Neutrophil (primary cell): ENCODE measurements at regions not wholly inside any gene's neighbourhood (a gene's known extent, or its start where the extent isn't known, plus 50 kb on each side); places are given as distances from the start of the nearest gene placed in this dataset.

Source experiments
- H3K27ac ChIP-seq: fragments of 200-600 bp; sonication (generic); 2 replicates; pipeline ENCODE4 v1.5.1; 2016; ENCODE audit warnings: mild to moderate bottlenecking, moderate library complexity
- H3K27me3 ChIP-seq: fragments of 200-600 bp; sonication (generic); 2 replicates; pipeline ENCODE4 v1.6.0; 2016; ENCODE audit warnings: mild to moderate bottlenecking
- H3K36me3 ChIP-seq: fragments of 200-600 bp; sonication (generic); 2 replicates; pipeline ENCODE4 v1.5.1; 2017
- H3K4me1 ChIP-seq, 2 experiments: fragments of 200-600 bp in 1 of 2; sonication (generic) in 1 of 2; 1 replicate in 1 of 2; 2 replicates in 1 of 2; pipeline versions ENCODE4 v1.5.1 to v1.6.1; 2013 to 2016; ENCODE audit warnings: low read depth in 1 of 2, low read length in 1 of 2, mild to moderate bottlenecking in 1 of 2, moderate library complexity in 1 of 2; ENCODE audit not compliant: control insufficient read depth in 1 of 2, insufficient read depth in 1 of 2
- H3K4me3 ChIP-seq, 2 experiments: fragments of 200-600 bp in 1 of 2; sonication (generic) in 1 of 2; 1 replicate in 1 of 2; 2 replicates in 1 of 2; pipeline ENCODE4 v1.5.1; 2013 to 2016; ENCODE audit warnings: low read depth in 1 of 2, low read length in 1 of 2, mild to moderate bottlenecking in 1 of 2, moderate library complexity in 1 of 2
- H3K9me3 ChIP-seq: fragments of 200-600 bp; sonication (generic); 2 replicates; pipeline ENCODE4 v1.5.1; 2016
- TF ChIP-seq, protein P1 (sequence below): fragments of 200-600 bp; sonication (generic); IDR thresholded peaks from 2 replicates; pipeline ENCODE4 v1.5.1; 2016; ENCODE audit warnings: antibody characterized with exemption

DNA sequence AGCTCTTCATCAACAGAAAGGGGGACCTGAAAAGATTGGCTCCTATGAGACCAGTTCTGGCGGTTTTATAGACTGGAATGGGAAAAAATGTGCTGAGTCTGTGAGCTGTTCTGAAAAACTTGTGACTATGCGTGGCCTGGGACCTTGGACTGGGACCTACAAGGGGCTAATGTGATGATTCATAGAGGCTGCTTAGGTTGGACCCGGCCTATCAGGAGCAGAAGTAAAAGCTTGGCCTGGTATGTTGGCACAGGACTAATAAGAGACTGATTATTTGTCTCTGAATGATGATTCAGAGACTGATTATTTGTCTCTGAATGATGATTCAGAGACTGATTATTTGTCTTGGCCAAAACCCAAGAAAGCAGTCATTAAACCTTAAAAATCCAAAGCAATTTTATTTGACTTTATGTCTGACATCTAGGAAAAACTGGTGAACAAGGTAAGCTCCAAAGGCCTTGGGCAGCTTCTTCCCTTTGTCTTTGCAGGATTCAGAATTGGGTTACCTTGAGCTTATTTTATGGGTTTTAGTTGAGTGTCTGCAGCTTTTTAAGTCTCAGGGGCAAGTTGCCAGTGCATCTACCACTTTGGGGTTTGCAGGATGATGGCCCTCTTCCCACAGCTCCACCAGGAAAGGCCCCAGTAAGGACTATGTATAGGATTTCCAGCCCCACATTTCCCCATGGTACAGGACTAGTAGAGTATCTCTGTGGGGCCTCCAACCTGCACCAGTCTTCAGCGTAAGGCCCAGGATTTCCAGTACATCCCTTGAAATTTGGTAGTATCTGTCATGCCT, 390.3 kb downstream of the KDM5D start:
- H3K27me3 ChIP-seq, result no peaks in the 10 kb centered on the region
- H3K9me3 ChIP-seq, result no peaks in the 10 kb centered on the region
- H3K27ac ChIP-seq, result no peak overlapping the region
- no peak overlapping the region for H3K4me3 ChIP-seq
- H3K36me3 ChIP-seq, result no peaks in the 10 kb centered on the region
- TF ChIP-seq, protein P1, sequence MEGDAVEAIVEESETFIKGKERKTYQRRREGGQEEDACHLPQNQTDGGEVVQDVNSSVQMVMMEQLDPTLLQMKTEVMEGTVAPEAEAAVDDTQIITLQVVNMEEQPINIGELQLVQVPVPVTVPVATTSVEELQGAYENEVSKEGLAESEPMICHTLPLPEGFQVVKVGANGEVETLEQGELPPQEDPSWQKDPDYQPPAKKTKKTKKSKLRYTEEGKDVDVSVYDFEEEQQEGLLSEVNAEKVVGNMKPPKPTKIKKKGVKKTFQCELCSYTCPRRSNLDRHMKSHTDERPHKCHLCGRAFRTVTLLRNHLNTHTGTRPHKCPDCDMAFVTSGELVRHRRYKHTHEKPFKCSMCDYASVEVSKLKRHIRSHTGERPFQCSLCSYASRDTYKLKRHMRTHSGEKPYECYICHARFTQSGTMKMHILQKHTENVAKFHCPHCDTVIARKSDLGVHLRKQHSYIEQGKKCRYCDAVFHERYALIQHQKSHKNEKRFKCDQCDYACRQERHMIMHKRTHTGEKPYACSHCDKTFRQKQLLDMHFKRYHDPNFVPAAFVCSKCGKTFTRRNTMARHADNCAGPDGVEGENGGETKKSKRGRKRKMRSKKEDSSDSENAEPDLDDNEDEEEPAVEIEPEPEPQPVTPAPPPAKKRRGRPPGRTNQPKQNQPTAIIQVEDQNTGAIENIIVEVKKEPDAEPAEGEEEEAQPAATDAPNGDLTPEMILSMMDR, result no peak
- no peaks in the 10 kb centered on the region for H3K4me1 ChIP-seq

DNA sequence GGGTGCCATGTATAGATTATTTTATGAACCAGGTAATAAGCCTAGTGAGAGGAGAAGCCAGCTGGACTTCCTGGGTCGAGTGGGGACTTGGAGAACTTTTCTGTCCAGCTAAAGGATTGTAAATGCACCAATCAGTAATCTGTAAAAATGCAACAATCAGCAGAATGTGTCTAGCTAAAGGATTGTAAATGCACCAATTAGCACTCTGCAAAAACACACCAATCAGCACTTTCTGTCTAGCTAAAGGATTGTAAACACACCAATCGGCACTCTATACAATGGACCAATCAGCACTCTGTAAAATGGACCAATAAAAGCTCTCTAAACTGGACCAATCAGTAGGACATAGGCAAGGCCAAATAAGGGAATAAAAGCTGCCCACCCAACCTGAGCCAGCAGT, 392.9 kb downstream of the KDM5D start:
- no peak overlapping the region for H3K27ac ChIP-seq
- TF ChIP-seq, protein P1, result no peak

DNA sequence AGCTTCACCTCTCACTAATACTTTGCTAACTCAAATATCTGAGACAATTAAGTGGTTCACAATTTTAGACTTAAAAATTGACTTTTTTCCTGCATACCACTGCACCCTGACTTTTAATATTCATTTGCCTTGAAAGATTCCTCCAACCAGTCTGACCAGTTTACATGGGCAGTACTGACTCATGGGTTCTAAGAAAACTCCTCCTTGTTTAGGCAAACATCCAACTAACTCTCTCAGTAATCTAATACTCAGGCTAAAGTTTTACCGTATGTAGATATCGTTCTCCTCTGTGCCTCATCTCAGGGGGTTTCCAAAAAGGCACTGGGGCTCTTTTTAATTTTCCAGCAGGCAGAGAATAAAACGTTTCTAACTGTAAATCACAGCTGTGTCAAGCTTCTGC, 422.8 kb downstream of the KDM5D start:
- Histone ChIP-seq H3K27ac (no peak overlapping the region), H3K4me3 (no peak overlapping the region), H3K9me3 (no peaks in the 10 kb centered on the region), H3K27me3 (no peaks in the 10 kb centered on the region), H3K36me3 (no peaks in the 10 kb centered on the region), H3K4me1 (no peaks in the 10 kb centered on the region)
- TF ChIP-seq, protein P1, result no peak

More for the DNA sequence above, 392.9 kb downstream of the KDM5D start:
- Histone ChIP-seq H3K36me3 (no peaks in the 10 kb centered on the region), H3K4me3 (no peak overlapping the region), H3K27me3 (no peaks in the 10 kb centered on the region), H3K4me1 (no peaks in the 10 kb centered on the region), H3K9me3 (no peaks in the 10 kb centered on the region)

DNA sequence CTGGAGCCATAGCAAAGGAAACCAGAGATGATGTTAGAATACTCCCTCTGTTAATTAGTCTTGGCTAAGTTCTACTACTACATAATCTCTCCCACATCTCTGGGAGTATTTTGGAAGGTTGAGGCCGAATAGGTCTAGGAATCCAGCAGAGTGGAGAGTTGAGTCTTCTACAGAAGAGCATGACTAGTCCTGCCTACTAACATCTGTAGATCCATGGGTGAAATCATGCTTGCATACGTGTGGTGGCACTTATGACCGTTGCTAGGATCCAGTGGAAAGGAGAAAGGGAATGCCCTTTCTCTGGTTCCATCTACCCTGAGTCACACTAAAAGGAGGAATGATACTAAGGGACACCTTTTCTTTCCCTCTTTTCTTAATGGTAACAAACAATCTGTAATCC, 425.4 kb downstream of the KDM5D start:
- Histone ChIP-seq H3K36me3 (no peaks in the 10 kb centered on the region), H3K4me3 (no peak overlapping the region), H3K9me3 (no peaks in the 10 kb centered on the region), H3K27me3 (no peaks in the 10 kb centered on the region), H3K4me1 (no peaks in the 10 kb centered on the region), H3K27ac (no peak overlapping the region)
- TF ChIP-seq, protein P1, result no peak

DNA sequence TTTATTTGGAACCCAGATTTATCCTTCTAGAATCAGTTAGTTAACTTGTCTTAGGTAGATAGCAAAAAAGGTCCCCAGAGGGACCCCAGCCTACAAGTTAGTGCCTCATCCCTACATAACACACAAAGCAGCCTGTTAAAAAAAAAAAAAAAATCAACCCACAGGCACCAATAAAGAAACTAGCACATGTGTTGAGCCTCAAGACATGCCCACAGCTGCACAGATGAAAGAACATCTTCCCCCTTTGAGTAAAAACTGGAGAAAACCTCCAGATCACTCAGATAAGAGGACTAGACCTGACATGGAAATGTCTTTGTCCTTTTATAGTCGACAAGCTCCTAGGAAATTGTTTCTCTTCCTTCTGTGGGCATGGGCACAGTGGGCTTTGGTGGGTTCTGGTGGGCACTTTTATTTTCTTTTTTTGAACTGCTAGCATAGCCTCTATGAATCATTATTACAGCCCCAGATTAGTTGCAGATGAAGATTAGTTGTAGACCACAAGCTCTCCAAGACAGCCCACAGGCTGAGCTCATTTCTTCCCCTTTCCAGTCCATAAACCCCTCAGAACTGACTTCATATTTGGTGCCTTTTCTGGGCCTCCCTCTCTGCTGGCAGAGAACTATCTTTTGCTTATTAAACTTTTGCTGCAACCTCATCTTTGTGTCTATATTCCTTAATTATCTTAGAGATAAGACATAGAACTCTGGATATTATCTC, 427.1 kb downstream of the KDM5D start:
- Histone ChIP-seq H3K27me3 (no peaks in the 10 kb centered on the region), H3K27ac (no peak overlapping the region), H3K4me1 (no peaks in the 10 kb centered on the region), H3K9me3 (no peaks in the 10 kb centered on the region), H3K4me3 (no peak overlapping the region), H3K36me3 (no peaks in the 10 kb centered on the region)
- TF ChIP-seq, protein P1, result no peak
